Activated CD8-positive, alpha-beta memory T cell treated with anti-CD3 and anti-CD28 coated beads for 1 hour (primary cell): ENCODE measurements at regions not wholly inside any gene's neighbourhood (a gene's known extent, or its start where the extent isn't known, plus 50 kb on each side); places are given as distances from the start of the nearest gene placed in this dataset.

Experiments used
- DNase-seq, 2 donors: peaks; one replicate each; pipeline ENCODE4 v3.0.0-alpha.2; 2020; ENCODE audit warnings: low read depth in 1 of 2; ENCODE audit errors: extremely low read depth in 1 of 2

DNA sequence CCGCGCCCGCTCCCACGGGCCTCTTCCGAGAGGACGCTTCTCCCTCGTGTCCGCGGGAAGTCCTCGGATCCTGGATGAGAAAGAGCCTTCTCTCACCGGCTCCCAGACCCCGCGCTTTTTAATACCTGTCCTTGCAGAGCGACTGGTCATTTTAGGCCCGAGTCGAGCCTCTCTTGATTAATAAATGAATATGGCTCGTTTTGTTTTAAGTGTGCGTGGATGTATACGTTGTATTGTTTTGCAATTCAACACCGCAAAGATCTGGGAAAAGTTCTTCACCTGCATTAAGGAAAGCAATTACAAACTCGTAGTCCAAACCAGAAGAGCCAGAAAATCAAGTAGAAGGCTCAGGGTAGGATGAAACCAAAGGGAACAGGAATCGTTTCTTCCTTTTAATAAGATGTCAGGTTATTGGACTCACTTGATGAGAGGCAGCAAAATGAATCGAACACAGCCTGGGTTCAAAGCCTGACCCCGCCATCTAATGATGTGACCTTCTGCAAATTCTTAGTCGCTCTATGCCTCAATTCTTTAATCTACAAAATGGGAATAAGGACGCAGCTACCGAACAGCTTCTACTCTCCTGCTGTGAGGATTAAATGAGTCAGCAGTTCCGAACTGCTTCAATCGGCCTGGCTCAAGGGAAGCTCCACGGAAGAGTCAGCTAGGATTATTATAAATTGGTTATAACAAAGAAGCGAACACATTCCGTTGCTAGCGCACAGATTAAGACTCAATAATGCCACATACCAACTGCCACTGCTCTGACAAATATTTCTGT, 277.8 kb upstream of the NEBL start:
- no peak for DNase-seq

DNA sequence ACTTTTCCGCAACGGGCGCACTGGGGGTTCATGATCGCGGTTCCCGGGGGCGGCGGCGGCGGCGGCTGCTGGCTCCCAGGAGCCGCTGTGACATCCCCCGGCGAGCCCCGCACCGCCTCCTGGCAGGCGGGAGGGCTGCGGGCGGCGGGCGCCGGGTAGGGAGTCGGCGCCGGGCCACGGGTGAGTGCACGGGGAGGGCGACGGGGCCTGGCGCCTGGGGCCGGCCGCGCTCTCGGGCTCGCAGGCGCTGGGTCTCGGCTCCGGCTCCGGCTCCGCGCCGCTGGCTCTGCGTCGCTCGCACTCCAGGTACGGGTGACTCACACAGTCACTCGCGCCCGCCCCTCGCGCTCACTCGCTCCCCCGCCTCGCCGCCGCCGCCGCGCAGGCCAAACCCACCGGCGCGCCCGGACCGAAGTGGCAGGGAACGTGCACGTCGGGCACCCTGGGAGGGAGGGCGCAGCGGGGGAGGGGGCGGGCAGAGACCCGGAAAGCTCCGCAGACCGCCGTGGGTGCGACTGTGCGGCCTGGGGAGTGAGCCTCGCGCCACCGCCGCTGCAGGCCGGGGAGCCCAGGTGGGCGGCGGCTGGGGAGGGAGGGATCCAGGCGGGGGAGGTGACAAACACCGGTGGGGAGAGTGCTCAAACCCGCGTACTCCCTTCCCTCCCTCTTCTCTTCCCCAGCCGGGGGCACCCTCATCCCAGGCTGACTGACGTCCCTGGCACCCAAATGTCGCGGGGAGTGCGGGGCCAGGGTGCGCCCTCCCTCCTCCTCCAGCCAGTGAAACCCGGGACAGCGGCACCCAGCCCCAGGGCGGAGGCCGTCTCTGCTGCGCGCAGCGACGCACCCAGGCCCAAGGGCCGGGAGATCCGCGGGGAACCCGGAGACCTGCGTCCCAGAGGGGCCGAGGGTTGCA, 276.9 kb upstream of the NEBL start:
- DNase-seq = no peak

DNA sequence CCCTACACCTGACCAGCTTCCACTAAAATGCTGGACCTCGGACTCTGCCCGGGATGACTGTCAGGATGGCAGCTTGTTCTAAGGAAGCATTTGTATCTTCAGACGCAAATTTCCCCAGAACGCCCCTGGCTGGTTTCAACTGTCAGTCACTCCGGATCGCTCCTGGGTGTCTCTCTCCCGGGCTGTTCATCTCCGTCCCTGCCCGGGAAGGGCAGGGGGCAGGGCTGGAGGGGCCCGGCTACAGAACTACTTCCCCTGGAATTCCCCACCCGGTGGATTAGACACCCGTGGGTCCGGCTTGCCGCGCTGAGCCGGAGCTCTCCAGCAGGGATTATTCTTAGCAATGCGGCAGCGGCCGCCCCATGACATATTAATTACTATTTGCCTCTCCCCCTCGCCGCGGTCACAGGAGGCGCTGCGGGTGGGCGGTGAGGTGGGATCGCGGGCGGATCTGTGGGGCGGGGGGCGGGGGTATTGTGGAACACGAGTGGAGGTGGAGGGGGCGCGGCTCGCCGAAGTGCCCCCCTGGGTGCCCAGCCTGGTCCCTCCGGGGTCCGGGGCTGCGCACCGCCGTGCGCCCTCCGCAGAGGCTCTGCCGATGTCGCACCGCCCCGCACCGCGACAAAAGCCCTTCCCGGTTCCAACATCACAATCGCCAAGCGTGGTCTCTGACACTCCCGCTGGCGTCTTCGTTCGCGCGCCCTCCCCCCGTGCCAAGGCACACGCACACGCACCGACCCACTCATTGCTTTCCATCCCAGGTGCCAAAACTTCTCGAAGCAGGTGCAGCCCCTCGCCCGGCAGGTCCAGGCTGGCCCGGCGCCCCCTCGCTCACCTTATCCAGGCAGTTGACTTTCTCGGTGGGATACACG, 276.1 kb upstream of the NEBL start:
- no peak for DNase-seq

DNA sequence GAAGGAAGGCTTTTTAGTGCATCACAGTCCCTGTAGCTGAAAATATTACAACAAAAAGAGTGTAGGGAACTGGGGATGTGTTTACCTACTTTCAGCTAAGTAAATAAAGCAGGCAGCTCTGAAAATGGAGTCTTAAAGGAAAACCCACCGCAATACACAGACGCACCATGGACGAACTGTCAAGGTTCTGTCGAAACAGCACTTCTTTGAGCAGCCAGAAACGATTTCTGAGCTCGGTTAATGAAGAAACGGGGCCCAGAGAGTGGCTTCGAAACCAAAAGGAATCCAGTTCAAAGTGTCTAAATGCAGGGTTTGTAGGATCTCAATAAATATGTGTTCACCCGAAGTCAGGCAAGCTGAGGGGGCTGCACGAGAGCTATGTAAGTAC, 275.4 kb upstream of the NEBL start:
- no peak for DNase-seq

DNA sequence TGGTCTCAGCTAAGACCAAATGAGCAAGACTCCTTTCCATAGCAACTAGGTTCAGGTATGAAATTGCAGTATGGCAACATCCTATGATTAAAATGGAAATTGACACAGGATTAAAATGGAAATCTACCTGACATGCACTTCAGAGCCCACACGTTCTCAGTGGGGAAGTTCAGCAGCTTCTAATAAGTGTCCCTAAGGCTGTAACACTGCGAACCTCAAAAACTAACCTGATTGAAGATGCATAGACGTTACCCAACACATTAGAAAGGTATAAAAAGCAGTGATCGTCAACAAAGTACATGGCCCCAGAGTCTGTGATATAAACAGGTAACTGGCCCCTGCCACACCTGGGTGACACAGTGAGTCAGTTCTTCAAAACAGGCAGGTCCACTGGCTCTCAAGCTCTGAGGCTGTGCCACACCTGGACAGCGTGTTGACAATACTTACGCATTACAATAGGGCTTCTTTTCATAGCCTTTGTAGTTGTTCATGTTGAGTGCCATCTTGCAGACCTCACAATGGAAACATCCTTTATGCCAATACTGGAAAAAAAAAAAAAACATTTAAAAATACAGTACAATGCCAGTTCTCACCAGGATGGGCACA, 274.9 kb upstream of the NEBL start:
- DNase-seq = no peak

DNA sequence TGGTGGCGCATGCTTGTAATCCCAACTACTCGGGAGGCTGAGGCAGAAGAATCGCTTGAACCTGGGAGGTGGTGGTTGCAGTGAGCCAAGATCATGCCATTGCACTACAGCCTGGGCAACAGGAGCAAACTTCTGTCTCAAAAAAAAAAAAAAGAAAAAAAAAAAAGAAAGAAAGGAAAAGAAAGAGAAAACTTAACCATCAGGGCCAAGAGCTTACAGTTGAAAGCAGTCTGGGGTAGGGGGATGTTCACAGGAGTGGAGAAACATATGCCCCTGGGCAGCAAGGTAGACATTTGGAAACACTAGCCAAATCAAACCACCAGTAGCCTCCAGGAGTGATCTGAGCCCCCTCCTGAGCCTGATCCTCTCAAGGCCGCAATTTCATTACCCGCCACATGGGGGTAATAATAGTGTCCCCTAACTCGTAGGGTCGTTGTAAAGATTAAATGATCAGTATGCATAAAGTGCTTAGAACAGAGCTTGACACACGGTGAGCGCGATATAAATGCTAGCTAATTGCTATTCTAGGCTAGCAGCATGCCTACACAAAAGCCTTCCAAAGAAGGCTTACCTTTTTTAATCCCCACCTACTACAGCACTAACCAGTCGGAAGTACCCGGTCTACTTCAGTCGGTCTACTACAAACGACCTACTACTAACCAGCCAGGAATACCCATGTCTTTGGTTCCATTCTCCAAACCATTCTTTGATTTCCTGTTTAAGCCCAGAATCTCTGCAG, 274.3 kb upstream of the NEBL start:
- no peak for DNase-seq

DNA sequence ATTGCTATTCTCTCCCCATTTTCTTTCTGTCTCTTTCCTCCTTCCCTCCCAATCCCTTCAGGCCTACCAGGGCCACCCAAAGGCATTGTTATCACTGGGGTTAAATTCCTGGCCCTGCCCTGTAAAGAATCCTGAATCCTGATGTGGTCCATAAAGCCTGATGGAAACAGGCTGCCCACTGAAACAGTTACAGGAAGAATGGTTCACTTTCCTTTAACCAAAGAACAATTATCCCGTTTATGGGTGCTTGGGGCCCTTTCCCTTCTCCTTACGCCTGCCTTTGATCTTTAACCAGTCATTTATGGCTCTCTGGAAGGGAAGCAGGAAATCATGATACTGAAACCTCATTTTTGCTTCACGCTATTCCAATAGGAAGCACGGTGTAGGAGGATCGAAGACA, 273.1 kb upstream of the NEBL start:
- DNase-seq = no peak

DNA sequence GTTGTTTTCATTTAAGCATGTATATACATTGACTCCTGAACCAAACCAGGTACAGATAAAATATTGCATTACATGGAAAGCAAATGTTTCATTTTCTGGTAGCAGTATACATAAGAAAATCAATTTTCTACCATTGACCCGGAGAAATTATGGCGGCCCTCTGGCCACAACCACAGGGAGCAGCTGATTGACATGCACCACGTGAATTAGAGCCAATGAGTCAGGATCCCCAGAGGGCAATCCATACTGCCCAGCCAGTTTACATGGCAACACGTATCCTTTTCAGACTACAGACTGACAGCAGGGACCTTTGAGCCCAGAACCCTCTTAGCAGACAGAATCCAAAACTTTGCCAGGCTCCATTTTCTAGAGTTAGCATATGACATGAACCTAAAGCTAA, 272.2 kb upstream of the NEBL start:
- no peak for DNase-seq

DNA sequence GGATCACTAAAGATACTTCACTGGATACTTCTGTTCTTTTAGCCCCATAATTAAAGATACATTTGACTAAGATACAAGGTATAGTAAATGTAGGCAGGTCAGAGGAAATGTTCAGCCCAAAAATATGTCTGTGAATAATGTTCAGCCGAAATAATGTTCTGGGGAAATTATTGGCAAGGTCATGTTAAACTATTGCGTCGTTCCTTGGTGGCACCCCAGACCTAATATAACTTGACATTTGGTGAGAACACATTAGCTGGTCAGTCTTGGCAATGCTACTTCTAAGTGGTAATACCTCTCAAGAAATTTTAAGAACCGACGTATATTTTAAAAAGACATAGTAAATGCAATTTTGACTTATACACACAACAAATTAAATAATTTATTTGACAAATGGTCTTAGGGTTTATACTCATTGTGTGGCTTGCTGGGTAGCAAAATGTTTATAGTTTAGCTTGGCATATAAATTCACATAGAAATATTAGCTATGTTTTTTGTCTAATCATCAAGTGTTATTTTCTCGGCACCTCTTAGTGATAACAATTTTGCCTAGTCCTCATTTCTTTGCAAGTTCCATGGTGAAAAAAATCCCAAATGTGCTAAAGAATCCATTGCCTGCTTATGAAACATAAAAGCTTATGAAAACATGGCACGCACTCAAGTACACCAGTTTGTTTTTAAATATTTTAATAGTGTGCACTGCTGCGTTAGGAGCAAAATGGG, 270.3 kb upstream of the NEBL start:
- no peak for DNase-seq

DNA sequence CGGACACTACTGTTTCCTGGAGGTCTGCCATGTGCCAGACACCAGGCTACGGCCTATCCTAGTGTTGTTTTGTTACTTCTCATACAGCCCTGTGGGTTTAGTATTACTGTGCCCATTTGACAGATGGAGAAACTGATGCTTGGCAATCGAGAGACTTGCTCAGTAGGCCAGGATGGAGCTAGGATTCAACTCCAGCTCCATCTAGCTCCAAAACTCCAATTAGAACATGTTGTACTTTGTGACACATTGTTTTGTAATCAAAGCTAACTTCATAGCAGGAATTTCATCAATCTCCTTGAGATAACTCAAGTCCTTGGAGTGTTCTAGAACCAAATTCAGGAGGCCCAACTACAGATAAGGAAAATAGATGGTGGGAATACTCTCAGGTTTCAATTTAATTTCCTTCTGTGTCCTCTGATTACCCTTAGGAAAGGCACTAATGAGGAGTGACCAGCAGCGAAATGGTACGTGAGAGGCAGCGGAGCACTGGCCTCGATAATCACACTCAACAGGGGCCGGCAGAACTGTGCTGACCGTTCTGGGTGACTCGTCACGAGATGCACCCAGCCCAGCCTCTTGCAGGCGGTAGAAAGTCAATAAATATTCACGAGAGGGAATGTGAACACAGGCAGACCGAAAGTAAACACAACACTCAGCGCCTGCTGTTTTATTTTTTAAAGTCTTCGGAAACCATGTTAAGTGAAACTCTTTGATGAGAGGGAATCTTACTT, 269.6 kb upstream of the NEBL start:
- no peak for DNase-seq

DNA sequence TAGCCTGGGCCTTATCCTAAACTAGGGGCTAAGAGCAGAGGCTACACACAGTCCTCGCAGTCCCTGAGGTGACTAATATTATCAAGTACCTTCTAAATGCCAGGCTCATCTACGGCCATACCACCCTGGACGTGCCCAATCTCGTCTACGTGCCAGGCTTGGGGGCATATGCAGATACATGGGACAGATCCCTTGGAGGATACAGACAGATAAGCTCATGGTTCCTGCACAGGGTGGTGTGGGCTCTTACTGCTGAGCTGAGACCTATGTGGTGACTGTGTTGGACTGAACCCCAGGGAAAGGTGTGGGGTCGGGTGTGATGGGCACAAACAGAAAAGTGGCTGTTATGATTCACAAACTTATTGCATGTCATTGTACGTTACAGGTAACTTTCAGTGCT, 268.4 kb upstream of the NEBL start:
- no peak for DNase-seq

DNA sequence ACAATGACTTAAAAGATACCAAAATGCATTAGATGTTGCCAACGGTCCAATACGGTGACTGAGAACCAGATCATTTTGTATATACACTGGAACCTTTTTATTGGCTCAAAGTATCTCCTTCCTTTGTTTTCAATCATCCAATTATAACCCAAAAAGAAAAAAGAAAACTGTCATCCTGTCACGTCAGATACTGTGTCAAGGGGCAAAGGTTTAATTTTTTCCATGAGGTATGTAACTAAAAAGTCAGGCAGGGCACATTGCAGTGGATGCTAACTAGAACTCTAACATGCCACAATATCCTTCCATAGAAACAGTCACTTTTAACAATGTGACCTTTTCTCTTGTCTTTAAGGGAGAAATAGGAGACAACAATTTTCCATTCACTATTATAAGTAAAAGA, 267.6 kb upstream of the NEBL start:
- no peak for DNase-seq

DNA sequence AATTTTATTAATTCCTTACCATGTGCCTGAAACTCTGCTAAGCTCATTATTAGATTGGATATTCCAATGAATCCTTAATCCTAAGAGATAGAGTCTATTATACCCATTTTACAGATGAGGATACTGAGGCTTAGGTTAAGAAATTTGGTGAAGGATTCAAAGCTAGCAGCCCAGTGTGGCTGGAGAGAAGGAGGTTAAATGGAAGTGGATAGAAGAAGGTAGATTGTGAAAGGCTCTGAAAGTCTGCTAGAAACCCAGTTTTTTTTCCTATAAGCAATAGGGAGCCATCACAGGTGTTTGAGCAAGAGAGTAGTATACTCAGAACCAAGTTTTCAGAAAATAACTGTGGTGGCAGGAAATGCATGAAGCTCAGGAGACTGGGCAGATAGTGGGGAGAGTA, 265.8 kb upstream of the NEBL start:
- no peak for DNase-seq

DNA sequence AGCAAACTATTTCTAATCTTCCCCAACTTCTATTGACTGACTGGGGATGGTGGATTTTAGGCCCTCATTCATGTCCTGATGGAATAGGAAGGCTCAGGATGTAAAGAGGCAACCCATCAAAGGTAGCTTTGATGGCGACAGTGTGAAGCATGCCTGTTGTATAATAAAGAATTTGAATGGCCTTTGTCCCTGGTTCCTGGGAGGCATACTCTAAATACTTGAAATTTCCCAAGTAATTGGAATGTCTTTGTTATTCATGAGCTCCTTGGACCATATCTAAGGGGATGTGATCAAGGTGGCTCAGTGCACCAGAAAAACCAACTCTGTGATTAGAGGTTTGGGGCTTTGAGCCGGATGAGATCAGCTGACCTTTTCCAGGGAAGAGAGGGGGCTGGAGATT, 264.5 kb upstream of the NEBL start:
- no peak for DNase-seq

DNA sequence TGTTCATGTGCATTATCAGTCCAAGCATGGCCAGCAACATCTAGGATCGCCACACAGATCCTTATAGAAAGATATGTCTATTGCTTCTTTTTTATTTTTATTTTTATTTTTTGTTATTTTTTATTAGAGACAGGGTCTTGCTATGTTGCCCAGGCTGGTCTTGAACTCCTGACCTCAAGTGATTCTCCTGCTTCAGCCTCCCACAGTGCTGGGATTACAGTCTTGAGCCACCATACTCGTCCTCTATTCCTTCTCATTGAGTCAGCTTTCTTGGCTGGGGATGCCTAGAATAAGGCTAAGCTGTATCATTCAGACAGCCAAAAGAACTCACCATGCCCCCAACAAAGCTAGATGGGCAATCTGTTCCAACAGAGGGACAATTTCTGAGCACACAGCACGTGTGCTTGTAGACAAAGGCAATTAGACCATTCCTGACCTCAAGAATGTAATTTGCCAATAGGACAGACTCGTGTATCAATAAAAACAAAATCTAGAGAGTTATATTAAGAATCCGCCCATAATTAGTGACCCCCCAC, 264.0 kb upstream of the NEBL start:
- DNase-seq = no peak

DNA sequence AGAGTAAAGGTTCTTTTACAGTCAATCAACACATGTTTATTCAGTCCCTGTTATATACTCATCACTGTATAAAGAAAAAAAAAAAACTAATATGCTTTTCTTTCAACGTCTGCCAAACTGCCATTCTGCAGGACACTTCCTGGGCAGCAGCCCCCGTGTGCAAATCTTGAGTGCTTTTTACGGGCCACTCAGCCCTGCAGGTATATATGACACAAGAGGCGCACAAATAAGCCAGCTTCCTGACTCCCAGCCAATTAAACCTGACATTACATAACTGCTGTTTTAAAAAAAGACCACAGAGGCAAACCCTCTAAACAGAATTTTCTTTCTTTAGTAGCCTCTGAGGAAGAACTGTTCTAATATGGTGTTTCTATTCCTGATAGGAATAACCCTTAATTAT, 263.0 kb upstream of the NEBL start:
- no peak for DNase-seq

DNA sequence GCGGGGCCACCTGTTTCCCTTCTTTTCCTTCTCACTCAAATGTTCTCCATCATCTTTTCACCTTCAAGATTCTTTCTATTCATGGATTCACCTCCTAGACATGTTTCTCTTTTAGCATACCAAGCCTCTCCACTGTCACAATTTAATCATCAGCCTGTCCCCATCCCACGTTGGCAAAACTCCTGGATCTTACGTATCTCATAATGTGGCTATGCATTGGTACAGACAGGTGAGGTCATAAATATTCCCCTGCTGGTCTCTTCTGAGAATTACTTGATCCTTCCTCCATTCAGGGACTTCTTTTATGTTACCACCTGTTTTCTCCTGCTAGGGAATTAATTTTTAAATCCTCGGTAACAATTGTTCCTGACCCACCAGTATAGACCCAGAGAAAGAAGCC, 262.6 kb upstream of the NEBL start:
- no peak for DNase-seq

DNA sequence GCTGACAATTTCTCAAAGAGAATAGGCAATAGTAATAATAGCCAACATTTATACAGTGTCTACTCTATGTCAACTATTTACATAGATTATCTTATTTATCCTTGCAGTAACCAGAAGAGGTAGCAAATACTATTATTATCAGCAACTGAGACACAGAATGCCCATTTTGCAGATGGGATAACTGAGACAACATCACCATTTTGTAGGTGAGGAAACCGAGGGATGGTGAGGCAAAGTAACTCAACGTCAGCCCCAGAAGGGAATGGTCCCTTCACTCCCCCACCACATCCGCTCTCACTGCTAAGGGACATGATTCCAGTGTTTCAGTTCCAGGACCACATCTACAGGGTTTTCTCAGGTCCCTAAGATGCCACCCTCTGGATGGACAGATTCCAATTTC, 261.2 kb upstream of the NEBL start:
- no peak for DNase-seq

DNA sequence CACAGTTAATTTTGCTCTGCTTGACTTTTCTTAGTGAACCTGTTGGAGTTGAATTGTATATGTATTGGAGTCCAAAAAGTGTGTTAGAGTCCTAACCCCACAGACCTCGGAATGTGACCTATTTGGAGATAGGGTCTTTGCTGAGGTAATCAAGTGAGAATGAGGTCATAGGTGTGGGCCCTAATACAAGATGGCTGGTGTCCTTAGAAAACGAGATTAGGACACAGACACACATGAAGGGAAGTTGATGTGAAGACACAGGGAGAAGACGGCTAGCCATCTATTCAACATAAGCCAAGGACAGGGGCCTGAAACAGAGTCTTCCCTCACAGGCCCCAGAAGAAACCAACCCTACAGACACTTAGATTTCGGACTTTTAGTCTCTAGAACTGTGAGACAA, 260.6 kb upstream of the NEBL start:
- DNase-seq = no peak
